NCI-H187 treated with DMSO at 0.1 percent for 48 hours (cell line): ENCODE measurements at regions not wholly inside any gene's neighbourhood (a gene's known extent, or its start where the extent isn't known, plus 50 kb on each side); places are given as distances from the start of the nearest gene placed in this dataset.
"Not testable (repeated sequence)": the region's sequence is repeated elsewhere in the genome, so short reads cannot be mapped to it uniquely, and the experiment has no call there.

Experiments
- DNase-seq: peaks from one replicate; lab custom pipeline; 2025; lab: John Stamatoyannopoulos, UW

- DNase-seq, result no peak
These were observed 254.0 kb upstream of the IRX1 start for GRCh38 chr5:3341446-3342240.

GRCh38 chr5:3340471-3340870 lies 255.2 kb upstream of the IRX1 start:
- no peak for DNase-seq

GRCh38 chr5:3339798-3340115 lies 255.9 kb upstream of the IRX1 start:
- DNase-seq, result no peak

GRCh38 chr5:3339092-3339797 lies 256.4 kb upstream of the IRX1 start:
- DNase-seq, result no peak

- no peak for DNase-seq
These were observed 257.7 kb upstream of the IRX1 start for GRCh38 chr5:3337812-3338541.

GRCh38 chr5:3336666-3337065 lies 259.0 kb upstream of the IRX1 start:
- DNase-seq, result no peak

- no peak for DNase-seq
These were observed 260.3 kb upstream of the IRX1 start for GRCh38 chr5:3335301-3335700.

GRCh38 chr5:3333836-3334235 lies 261.8 kb upstream of the IRX1 start:
- no peak for DNase-seq

- DNase-seq, result no peak
These were observed 262.5 kb upstream of the IRX1 start for GRCh38 chr5:3333105-3333504.

GRCh38 chr5:3331819-3332218 lies 263.8 kb upstream of the IRX1 start:
- no peak for DNase-seq

GRCh38 chr5:3330442-3330841 lies 265.2 kb upstream of the IRX1 start:
- no peak for DNase-seq

GRCh38 chr5:3329427-3329826 lies 266.2 kb upstream of the IRX1 start:
- no peak for DNase-seq

- DNase-seq, result no peak
These were observed 268.8 kb upstream of the IRX1 start for GRCh38 chr5:3326841-3327232.

GRCh38 chr5:3325972-3326840 lies 269.4 kb upstream of the IRX1 start:
- DNase-seq, result no peak

- DNase-seq, result no peak
These were observed 270.2 kb upstream of the IRX1 start for GRCh38 chr5:3325201-3325971.

GRCh38 chr5:3324421-3325101 lies 271.1 kb upstream of the IRX1 start:
- no peak for DNase-seq

GRCh38 chr5:3323966-3324365 lies 271.7 kb upstream of the IRX1 start:
- DNase-seq, result not testable (repeated sequence)

- no peak for DNase-seq
These were observed 272.5 kb upstream of the IRX1 start for GRCh38 chr5:3323144-3323543.

GRCh38 chr5:3322642-3323041 lies 273.0 kb upstream of the IRX1 start:
- DNase-seq, result no peak

- no peak for DNase-seq
These were observed 273.7 kb upstream of the IRX1 start for GRCh38 chr5:3321923-3322322.
